A549 (cell line): ENCODE measurements at regions not wholly inside any gene's neighbourhood (a gene's known extent, or its start where the extent isn't known, plus 50 kb on each side); places are given as distances from the start of the nearest gene placed in this dataset.

ENCODE experiments used
- HEYL ChIP-seq: fragments of 250-450 bp; sonication (Bioruptor Pico); IDR thresholded peaks from 2 replicates; pipeline ENCODE4 v1.8.0; 2021; ENCODE audit warnings: mild to moderate bottlenecking, moderate library complexity
- JUN ChIP-seq, 2 experiments: fragments of >200 bp; sonication (Bioruptor Twin); formaldehyde crosslinking; IDR thresholded peaks; 2 replicates in 1 of 2; 3 replicates in 1 of 2; pipeline ENCODE4 v1.6.1; 2016 to 2017
- RAD21 ChIP-seq, 2 experiments: fragments of >200 bp in 1 of 2; sonication (Bioruptor Twin) in 1 of 2; formaldehyde crosslinking in 1 of 2; IDR thresholded peaks in 1 of 2; conservative IDR thresholded peaks in 1 of 2; 2 replicates in 1 of 2; 3 replicates in 1 of 2; pipeline ENCODE4 v1.6.1; 2012 to 2018; ENCODE audit warnings: inconsistent platforms in 1 of 2
- RNF2 ChIP-seq: fragments of 200-600 bp; sonication (generic); IDR thresholded peaks from 2 replicates; pipeline ENCODE4 v1.6.1; 2016; ENCODE audit warnings: low read depth, mild to moderate bottlenecking, antibody characterized with exemption, moderate library complexity, borderline replicate concordance
- TF ChIP-seq, protein P1 (sequence below): fragments of >200 bp; sonication (Bioruptor Twin); formaldehyde crosslinking; IDR thresholded peaks from 3 replicates; pipeline ENCODE4 v1.5.1; 2016

DNA sequence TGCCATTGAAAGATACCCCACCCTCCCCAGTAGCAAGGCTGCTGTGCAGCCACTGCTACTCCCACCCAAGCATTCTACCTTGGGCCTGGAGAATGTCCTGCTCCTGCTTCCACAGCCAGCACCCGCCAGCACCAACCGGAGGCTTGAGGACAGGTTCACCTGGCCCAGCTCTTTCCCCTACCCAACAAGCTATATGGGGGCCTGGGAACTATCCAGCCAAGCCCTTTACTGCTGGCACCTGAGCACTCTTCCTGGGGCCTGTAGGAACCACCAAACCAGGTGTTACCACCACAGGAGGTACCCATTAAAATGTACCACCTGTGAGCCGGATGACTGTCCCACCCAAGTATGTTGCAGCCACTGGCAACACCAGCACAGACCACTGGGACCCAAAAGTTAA is 86.1 kb upstream of the GHR start:
- TF ChIP-seq JUN (IDR thresholded peaks at IDR 0.05) (no peak), RNF2 (no peak), RAD21 (conservative IDR thresholded peaks at IDR 0.05 in 1 of 2, IDR thresholded peaks at IDR 0.05 in 1 of 2) (no peak), HEYL (CRISPR knock-in tag) (no peak)
- TF ChIP-seq, protein P1, sequence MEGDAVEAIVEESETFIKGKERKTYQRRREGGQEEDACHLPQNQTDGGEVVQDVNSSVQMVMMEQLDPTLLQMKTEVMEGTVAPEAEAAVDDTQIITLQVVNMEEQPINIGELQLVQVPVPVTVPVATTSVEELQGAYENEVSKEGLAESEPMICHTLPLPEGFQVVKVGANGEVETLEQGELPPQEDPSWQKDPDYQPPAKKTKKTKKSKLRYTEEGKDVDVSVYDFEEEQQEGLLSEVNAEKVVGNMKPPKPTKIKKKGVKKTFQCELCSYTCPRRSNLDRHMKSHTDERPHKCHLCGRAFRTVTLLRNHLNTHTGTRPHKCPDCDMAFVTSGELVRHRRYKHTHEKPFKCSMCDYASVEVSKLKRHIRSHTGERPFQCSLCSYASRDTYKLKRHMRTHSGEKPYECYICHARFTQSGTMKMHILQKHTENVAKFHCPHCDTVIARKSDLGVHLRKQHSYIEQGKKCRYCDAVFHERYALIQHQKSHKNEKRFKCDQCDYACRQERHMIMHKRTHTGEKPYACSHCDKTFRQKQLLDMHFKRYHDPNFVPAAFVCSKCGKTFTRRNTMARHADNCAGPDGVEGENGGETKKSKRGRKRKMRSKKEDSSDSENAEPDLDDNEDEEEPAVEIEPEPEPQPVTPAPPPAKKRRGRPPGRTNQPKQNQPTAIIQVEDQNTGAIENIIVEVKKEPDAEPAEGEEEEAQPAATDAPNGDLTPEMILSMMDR, result no peak
